ENCODE measurements at regions not wholly inside any gene's neighbourhood (a gene's known extent, or its start where the extent isn't known, plus 50 kb on each side); places are given as distances from the start of the nearest gene placed in this dataset.
A peak's percentile ranks its signal among the peaks of the same experiment; 100 is the strongest.

GRCh38 chr2:121890041-121890440 is 134.6 kb downstream of the TSN start:
- no peak for DNase-seq (ENCODE audit: low spot score in 2 of 2)
- in situ Hi-C loops (cut with MboI; ENCODE audit: low sequenced_read_pairs), result no loop called here
- no peak overlapping the region for H3K4me3 ChIP-seq
- H3K9me3 ChIP-seq, result no peaks in the 10 kb centered on the region
- no peaks in the 10 kb centered on the region for H3K36me3 ChIP-seq (replicated peaks)
- no peaks in the 10 kb centered on the region for H3K4me1 ChIP-seq
- no peaks in the 10 kb centered on the region for H3K27me3 ChIP-seq (ENCODE audit: low read depth)

GRCh38 chr2:121895723-121896571 is 140.5 kb downstream of the TSN start:
- no peak overlapping the region for H3K4me3 ChIP-seq
- no peaks in the 10 kb centered on the region for H3K27me3 ChIP-seq (ENCODE audit: low read depth)
- H3K9me3 ChIP-seq, result no peaks in the 10 kb centered on the region
- H3K4me1 ChIP-seq, result no peaks in the 10 kb centered on the region
- no peaks in the 10 kb centered on the region for H3K36me3 ChIP-seq (replicated peaks)
- no peak for DNase-seq (ENCODE audit: low spot score in 2 of 2)
- in situ Hi-C loops (cut with MboI; ENCODE audit: low sequenced_read_pairs), result no loop called here

GRCh38 chr2:121897335-121897970 is 142.0 kb downstream of the TSN start:
- H3K4me1 ChIP-seq, result no peaks in the 10 kb centered on the region
- peak; percentile 38 to 57 for DNase-seq (ENCODE audit: low spot score in 2 of 2)
- no peaks in the 10 kb centered on the region for H3K36me3 ChIP-seq (replicated peaks)
- H3K9me3 ChIP-seq, result no peaks in the 10 kb centered on the region
- in situ Hi-C loops (cut with MboI; ENCODE audit: low sequenced_read_pairs), result no loop called here
- H3K4me3 ChIP-seq, result no peak overlapping the region
- no peaks in the 10 kb centered on the region for H3K27me3 ChIP-seq (ENCODE audit: low read depth)

DNA sequence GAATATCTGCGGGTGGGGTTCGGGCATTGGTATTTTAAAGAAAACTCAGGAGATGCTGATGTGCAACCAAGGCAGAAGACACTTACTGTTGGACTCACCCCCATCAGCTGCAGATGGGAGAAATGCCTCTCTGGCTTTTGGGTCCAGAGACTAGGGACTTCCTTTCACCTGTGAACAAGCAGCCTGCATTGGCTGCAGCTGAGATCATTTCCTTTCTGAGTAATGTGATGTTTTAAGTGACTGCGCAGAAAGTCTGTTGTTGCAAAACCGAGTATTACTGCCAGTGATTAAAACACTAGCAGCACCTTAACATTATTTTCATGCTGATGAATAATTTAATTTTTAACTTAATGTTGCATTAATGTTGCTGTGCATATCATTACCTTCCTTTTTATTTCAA is 143.0 kb downstream of the TSN start:
- H3K36me3 ChIP-seq (replicated peaks), result no peaks in the 10 kb centered on the region
- in situ Hi-C loops (cut with MboI; ENCODE audit: low sequenced_read_pairs), result no loop called here
- H3K9me3 ChIP-seq, result no peaks in the 10 kb centered on the region
- H3K4me1 ChIP-seq, result no peaks in the 10 kb centered on the region
- H3K27me3 ChIP-seq (ENCODE audit: low read depth), result no peaks in the 10 kb centered on the region
- no peak for DNase-seq (ENCODE audit: low spot score in 2 of 2)
- no peak overlapping the region for H3K4me3 ChIP-seq

- H3K36me3 ChIP-seq (replicated peaks), result no peaks in the 10 kb centered on the region
- in situ Hi-C loops (cut with MboI; ENCODE audit: low sequenced_read_pairs), result no loop called here
- no peaks in the 10 kb centered on the region for H3K9me3 ChIP-seq
- no peak for DNase-seq (ENCODE audit: low spot score in 2 of 2)
- no peaks in the 10 kb centered on the region for H3K4me1 ChIP-seq
- H3K27me3 ChIP-seq (ENCODE audit: low read depth), result no peaks in the 10 kb centered on the region
- no peak overlapping the region for H3K4me3 ChIP-seq
These were observed 144.9 kb downstream of the TSN start for GRCh38 chr2:121900391-121900790.

- H3K4me1 ChIP-seq, result no peaks in the 10 kb centered on the region
- in situ Hi-C loops (cut with MboI; ENCODE audit: low sequenced_read_pairs), result no loop called here
- H3K27me3 ChIP-seq (ENCODE audit: low read depth), result no peaks in the 10 kb centered on the region
- no peaks in the 10 kb centered on the region for H3K9me3 ChIP-seq
- DNase-seq (ENCODE audit: low spot score in 2 of 2), result no peak
- no peak overlapping the region for H3K4me3 ChIP-seq
- H3K36me3 ChIP-seq (replicated peaks), result no peaks in the 10 kb centered on the region
These were observed 146.7 kb downstream of the TSN start for GRCh38 chr2:121902171-121902591.

GRCh38 chr2:121902616-121903015 is 147.2 kb downstream of the TSN start:
- in situ Hi-C loops (cut with MboI; ENCODE audit: low sequenced_read_pairs), result no loop called here

DNA sequence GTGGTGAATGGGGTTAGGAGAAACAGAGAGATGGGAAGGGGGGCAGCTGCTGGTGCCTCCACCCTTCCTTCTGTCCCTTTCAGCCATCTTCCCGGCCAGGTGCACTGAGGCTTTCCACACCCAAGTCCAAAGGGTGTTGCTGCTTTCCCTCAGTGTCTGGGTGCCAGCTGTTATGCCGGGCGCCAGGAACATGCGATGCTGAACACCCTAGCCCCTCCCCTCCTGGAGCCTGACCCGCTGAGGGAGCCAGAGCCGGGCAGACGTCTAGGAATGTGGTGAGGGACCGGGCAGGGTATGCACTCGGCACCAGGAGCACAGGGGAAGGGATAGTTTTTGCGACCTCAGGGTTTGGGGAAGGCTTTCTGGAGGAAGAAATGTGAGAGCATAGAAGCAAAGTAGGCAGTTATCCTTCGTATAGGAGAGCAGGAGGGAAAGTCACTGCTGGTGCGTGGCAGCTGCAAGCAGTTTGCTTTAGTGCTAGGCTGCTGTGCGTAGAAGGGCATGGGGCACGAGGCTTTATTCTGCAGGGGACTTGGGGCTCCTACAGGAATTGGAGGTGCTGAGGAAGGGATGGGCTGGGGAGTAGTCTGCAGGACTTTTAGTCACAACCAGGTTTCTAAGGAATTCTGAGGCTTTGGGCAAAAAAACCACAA is 147.7 kb downstream of the TSN start:
- Histone ChIP-seq H3K9me3 (no peaks in the 10 kb centered on the region), H3K4me1 (no peaks in the 10 kb centered on the region), H3K27me3 (ENCODE audit: low read depth) (no peaks in the 10 kb centered on the region), H3K36me3 (replicated peaks) (no peaks in the 10 kb centered on the region), H3K4me3 (no peak overlapping the region)
- DNase-seq (ENCODE audit: low spot score in 2 of 2), result no peak
- in situ Hi-C loops (cut with MboI; ENCODE audit: low sequenced_read_pairs), result no loop called here

More at GRCh38 chr2:121902616-121903015, 147.2 kb downstream of the TSN start:
- no peaks in the 10 kb centered on the region for H3K4me1 ChIP-seq
- no peaks in the 10 kb centered on the region for H3K9me3 ChIP-seq
- DNase-seq (ENCODE audit: low spot score in 2 of 2), result no peak
- no peaks in the 10 kb centered on the region for H3K36me3 ChIP-seq (replicated peaks)
- H3K27me3 ChIP-seq (ENCODE audit: low read depth), result no peaks in the 10 kb centered on the region
- H3K4me3 ChIP-seq, result no peak overlapping the region

GRCh38 chr2:121904656-121905055 is 149.2 kb downstream of the TSN start:
- Histone ChIP-seq H3K9me3 (no peaks in the 10 kb centered on the region), H3K27me3 (ENCODE audit: low read depth) (no peaks in the 10 kb centered on the region), H3K4me3 (no peak overlapping the region), H3K4me1 (no peaks in the 10 kb centered on the region), H3K36me3 (replicated peaks) (no peaks in the 10 kb centered on the region)
- DNase-seq (ENCODE audit: low spot score in 2 of 2), result no peak
- in situ Hi-C loops (cut with MboI; ENCODE audit: low sequenced_read_pairs), result no loop called here

- DNase-seq (ENCODE audit: low spot score in 2 of 2), result no peak
- H3K9me3 ChIP-seq, result no peaks in the 10 kb centered on the region
- in situ Hi-C loops (cut with MboI; ENCODE audit: low sequenced_read_pairs), result no loop called here
- H3K36me3 ChIP-seq (replicated peaks), result no peaks in the 10 kb centered on the region
- H3K4me3 ChIP-seq, result no peak overlapping the region
- no peaks in the 10 kb centered on the region for H3K27me3 ChIP-seq (ENCODE audit: low read depth)
- H3K4me1 ChIP-seq, result no peaks in the 10 kb centered on the region
These were observed 149.8 kb downstream of the TSN start for GRCh38 chr2:121905201-121905600.

DNA sequence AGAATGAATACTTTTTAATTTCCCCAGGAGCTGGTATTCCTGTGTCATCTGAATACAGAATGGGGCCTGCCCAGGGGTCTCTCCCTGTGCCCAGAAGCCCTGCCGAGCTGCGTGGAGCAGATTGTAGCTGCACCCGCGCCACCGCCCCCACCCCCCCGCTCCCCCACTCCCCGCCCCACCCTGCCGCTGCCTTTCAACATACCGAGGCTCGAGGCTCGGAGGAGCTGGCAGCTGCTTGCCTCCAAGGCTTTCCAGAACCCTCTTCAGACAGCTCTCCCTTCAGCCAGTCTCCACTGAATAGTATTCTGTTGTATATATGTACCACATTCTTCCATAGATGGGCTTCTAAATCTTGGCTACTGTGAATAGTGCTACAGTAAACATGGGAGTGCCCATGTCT is 150.7 kb downstream of the TSN start:
- in situ Hi-C loops (cut with MboI; ENCODE audit: low sequenced_read_pairs), result no loop called here
- Histone ChIP-seq H3K36me3 (replicated peaks) (no peaks in the 10 kb centered on the region), H3K9me3 (no peaks in the 10 kb centered on the region), H3K4me3 (no peak overlapping the region), H3K27me3 (ENCODE audit: low read depth) (no peaks in the 10 kb centered on the region), H3K4me1 (no peaks in the 10 kb centered on the region)
- DNase-seq (ENCODE audit: low spot score in 2 of 2), result no peak

- Histone ChIP-seq H3K9me3 (no peaks in the 10 kb centered on the region), H3K4me1 (no peaks in the 10 kb centered on the region), H3K27me3 (ENCODE audit: low read depth) (no peaks in the 10 kb centered on the region), H3K4me3 (no peak overlapping the region), H3K36me3 (replicated peaks) (no peaks in the 10 kb centered on the region)
- in situ Hi-C loops (cut with MboI; ENCODE audit: low sequenced_read_pairs), result no loop called here
- no peak for DNase-seq (ENCODE audit: low spot score in 2 of 2)
These were observed 152.5 kb downstream of the TSN start for GRCh38 chr2:121907928-121908327.

DNA sequence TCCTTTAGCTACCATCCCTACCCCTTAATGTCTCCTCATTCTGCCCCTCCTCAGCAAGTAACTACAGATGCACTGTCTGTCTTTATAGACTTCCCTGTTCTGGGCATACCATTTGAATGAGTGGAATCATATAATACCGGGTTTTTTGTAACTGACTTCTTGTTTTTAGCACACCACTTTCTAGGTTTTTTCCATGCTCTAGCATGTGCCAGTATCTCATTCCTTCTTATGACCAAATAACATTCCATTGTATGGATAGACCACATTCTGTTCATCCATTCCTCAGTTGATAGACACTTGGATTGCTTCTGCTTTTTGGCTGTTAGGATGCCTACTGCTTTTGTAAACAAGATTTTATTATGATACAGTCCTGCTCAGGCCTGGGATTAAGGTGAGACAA is 154.7 kb downstream of the TSN start:
- in situ Hi-C loops (cut with MboI; ENCODE audit: low sequenced_read_pairs), result no loop called here
- H3K4me3 ChIP-seq, result no peak overlapping the region
- no peaks in the 10 kb centered on the region for H3K27me3 ChIP-seq (ENCODE audit: low read depth)

GRCh38 chr2:121911036-121911435 is 155.6 kb downstream of the TSN start:
- H3K4me1 ChIP-seq, result no peaks in the 10 kb centered on the region

More for the DNA sequence above, 154.7 kb downstream of the TSN start:
- Histone ChIP-seq H3K9me3 (no peaks in the 10 kb centered on the region), H3K4me1 (no peaks in the 10 kb centered on the region), H3K36me3 (replicated peaks) (no peaks in the 10 kb centered on the region)
- no peak for DNase-seq (ENCODE audit: low spot score in 2 of 2)

More at GRCh38 chr2:121911036-121911435, 155.6 kb downstream of the TSN start:
- Histone ChIP-seq H3K9me3 (no peaks in the 10 kb centered on the region), H3K36me3 (replicated peaks) (no peaks in the 10 kb centered on the region), H3K27me3 (ENCODE audit: low read depth) (no peaks in the 10 kb centered on the region), H3K4me3 (no peak overlapping the region)
- in situ Hi-C loops (cut with MboI; ENCODE audit: low sequenced_read_pairs), result no loop called here
- no peak for DNase-seq (ENCODE audit: low spot score in 2 of 2)

Data from HAP-1 (cell line).